ENCODE measurements at regions not wholly inside any gene's neighbourhood (a gene's known extent, or its start where the extent isn't known, plus 50 kb on each side); places are given as distances from the start of the nearest gene placed in this dataset.

DNA sequence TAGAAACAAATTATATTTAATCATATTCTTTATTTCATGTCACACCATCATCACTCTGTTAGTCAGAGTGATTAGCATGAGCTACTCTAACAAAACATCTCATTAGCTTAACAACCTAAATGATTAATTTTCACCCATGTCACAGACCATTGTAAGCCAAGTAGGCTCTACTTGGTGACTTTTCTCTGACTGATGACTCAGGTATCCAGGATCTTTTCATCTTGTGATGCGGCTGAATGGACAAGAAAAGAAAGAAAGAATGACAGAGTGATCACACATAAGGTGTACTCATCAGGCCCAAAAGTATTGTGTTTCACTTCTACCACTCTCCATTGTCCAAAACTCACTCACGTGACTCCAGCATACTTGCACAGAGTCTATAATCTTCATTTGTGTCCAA lies 299.3 kb downstream of the ANXA1 start:
- DNase-seq (ENCODE audit: low spot score): no peak
- TF ChIP-seq, protein P1, sequence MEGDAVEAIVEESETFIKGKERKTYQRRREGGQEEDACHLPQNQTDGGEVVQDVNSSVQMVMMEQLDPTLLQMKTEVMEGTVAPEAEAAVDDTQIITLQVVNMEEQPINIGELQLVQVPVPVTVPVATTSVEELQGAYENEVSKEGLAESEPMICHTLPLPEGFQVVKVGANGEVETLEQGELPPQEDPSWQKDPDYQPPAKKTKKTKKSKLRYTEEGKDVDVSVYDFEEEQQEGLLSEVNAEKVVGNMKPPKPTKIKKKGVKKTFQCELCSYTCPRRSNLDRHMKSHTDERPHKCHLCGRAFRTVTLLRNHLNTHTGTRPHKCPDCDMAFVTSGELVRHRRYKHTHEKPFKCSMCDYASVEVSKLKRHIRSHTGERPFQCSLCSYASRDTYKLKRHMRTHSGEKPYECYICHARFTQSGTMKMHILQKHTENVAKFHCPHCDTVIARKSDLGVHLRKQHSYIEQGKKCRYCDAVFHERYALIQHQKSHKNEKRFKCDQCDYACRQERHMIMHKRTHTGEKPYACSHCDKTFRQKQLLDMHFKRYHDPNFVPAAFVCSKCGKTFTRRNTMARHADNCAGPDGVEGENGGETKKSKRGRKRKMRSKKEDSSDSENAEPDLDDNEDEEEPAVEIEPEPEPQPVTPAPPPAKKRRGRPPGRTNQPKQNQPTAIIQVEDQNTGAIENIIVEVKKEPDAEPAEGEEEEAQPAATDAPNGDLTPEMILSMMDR (IDR thresholded peaks at IDR 0.05; ENCODE audit: extremely low read depth, insufficient read depth, missing control alignments): no peak
- in situ Hi-C loops (cut with MboI; ENCODE audit: low pct_unique_long_range_greater_than_20kb, low sequenced_read_pairs, unreplicated experiment): no loop called here

DNA sequence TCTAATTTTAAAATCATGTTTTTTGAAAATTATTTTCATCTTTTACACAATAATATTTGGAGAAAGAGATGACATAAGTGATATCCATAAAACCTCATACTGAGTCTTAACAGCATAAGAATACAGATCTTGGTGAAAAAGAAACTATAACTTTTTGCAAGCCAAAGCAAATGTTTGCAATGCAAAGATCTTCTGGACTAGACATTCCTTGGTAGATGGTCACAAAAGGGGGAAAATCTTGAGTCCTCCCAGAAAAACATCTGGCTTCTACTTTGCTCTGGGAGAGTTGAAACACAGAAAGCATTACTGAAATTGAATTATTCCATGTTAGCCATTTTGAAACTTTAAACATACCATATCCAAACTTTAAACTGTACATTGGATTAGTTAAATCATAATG lies 308.2 kb downstream of the ANXA1 start:
- in situ Hi-C loops (cut with MboI; ENCODE audit: low pct_unique_long_range_greater_than_20kb, low sequenced_read_pairs, unreplicated experiment): no loop called here
- DNase-seq (ENCODE audit: low spot score): no peak
- TF ChIP-seq, protein P1 (IDR thresholded peaks at IDR 0.05; ENCODE audit: extremely low read depth, insufficient read depth, missing control alignments): no peak

DNA sequence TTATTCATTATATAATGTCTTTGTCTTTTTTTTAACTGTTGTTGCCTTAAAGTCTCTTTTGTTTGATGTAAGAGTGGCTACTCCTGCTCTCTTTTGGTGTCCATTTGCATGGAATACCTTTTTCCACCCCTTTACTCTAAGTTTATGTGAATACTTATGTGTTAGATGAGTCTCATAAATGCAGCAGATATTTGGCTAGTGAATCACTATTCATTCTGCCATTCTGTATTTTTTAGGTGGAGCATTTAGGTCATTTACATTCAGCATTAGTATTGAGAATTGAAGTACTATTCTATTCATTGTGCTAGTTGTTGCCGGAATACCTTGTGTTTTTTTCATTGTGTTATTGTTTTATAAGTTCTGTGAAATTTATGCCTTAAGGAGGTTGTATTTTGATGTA lies 317.1 kb downstream of the ANXA1 start:
- TF ChIP-seq, protein P1 (IDR thresholded peaks at IDR 0.05; ENCODE audit: extremely low read depth, insufficient read depth, missing control alignments): no peak
- in situ Hi-C loops (cut with MboI; ENCODE audit: low pct_unique_long_range_greater_than_20kb, low sequenced_read_pairs, unreplicated experiment): no loop called here
- no peak for DNase-seq (ENCODE audit: low spot score)

DNA sequence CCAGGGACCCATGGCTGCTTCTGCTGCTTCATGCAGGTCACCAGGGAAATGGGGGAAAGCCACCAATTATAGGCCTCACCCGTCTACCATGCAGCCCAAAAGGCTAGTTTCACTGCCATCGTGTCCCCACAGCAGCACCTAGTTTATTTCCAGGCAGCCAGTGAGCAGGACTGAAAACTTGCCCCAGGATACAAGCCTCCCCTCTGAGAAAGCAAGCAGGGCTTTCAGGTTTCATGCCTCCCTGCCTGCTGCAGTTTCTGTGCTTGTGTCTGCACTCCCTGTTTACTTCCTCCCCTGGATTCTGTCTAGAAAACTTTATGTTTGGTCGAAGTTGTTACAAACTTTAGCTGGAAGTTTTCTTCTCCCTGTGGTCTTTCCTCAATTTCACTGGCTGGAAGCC lies 319.1 kb downstream of the ANXA1 start:
- in situ Hi-C loops (cut with MboI; ENCODE audit: low pct_unique_long_range_greater_than_20kb, low sequenced_read_pairs, unreplicated experiment): no loop called here
- no peak for DNase-seq (ENCODE audit: low spot score)
- TF ChIP-seq, protein P1 (IDR thresholded peaks at IDR 0.05; ENCODE audit: extremely low read depth, insufficient read depth, missing control alignments): no peak

DNA sequence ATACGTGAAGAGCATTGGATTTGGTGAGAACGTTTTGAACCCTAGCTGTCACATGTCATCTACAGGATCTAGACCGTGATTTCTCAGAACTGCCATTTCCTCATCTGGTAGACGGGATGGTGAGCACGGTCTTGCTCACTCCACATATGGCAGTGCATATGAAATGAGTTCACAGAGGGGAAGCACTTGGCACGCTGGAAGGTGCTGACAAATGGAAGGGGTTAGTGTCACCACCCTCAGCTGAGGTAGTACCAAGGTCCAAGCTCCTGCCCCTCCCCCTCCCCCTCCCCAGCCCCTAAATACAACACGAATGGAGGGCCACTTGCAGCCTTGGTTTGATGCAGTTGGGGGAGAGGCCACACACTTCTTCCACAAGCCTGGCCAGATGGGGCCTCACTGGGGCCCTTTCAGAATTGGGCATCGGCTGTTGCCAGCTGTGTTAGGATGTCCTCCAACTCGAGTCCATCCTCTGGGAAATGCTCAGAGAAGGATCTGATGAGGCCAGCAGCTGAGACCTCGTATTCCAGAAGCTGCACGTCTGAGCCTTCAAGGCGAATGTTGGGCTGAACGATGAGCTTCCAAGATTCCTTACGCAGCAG lies 322.4 kb downstream of the ANXA1 start:
- in situ Hi-C loops (cut with MboI; ENCODE audit: low pct_unique_long_range_greater_than_20kb, low sequenced_read_pairs, unreplicated experiment): no loop called here
- no peak for DNase-seq (ENCODE audit: low spot score)
- TF ChIP-seq, protein P1 (IDR thresholded peaks at IDR 0.05; ENCODE audit: extremely low read depth, insufficient read depth, missing control alignments): no peak

DNA sequence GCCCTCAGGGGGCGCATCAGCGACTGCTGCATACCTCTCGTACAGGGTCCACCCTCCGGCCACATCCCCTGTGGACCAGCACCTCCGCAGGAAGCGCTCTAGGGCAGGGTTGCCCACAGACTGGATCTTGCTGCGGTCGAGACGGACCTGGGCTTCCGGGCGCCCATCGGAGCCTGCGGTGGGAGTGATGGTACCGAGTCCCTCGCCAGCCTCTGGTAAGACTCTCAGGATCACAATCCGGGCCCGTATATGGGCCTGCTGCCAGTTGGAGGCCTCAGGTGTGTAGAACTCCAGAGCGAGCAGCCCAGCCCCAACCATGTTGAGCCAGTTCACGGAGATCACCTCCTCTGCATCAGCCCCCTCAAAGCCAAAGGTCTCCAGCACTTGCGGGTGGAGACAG lies 323.0 kb downstream of the ANXA1 start:
- TF ChIP-seq, protein P1 (IDR thresholded peaks at IDR 0.05; ENCODE audit: extremely low read depth, insufficient read depth, missing control alignments): no peak
- in situ Hi-C loops (cut with MboI; ENCODE audit: low pct_unique_long_range_greater_than_20kb, low sequenced_read_pairs, unreplicated experiment): no loop called here
- DNase-seq (ENCODE audit: low spot score): no peak

DNA sequence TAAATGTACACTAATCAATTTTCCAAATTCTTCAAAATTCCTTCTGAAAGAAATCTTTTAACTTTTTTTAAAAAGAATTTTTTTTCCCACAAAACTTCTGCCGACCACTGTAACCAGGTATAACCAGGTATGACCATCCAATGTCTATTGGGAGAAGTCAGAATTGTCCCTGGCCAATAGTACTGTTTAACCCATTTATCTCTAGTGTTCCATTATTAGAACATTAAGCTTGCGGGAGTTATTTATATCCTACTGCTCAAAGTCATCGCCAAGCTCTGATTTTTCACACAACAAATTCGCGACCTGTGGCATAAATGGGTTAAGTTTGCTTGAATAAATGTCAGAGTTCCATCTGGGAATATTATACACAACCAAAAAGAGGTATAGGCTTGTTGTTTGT lies 343.2 kb downstream of the ANXA1 start:
- in situ Hi-C loops (cut with MboI; ENCODE audit: low pct_unique_long_range_greater_than_20kb, low sequenced_read_pairs, unreplicated experiment): no loop called here
- TF ChIP-seq, protein P1 (IDR thresholded peaks at IDR 0.05; ENCODE audit: extremely low read depth, insufficient read depth, missing control alignments): no peak
- no peak for DNase-seq (ENCODE audit: low spot score)
